ENCODE measurements at regions not wholly inside any gene's neighbourhood (a gene's known extent, or its start where the extent isn't known, plus 50 kb on each side); places are given as distances from the start of the nearest gene placed in this dataset.

GRCh38 chr4:26044524-26044923 lies 130.5 kb downstream of the SMIM20 start:
- Histone ChIP-seq H2AK5ac (ENCODE audit: low read depth, low read length) (no peak overlapping the region), H3K14ac (ENCODE audit: insufficient read length) (no peak overlapping the region), H3K4me2 (ENCODE audit: insufficient read depth in 1 of 2, low read depth in 2 of 2, low read length in 2 of 2) (no peak overlapping the region), H3K4ac (replicated peaks; ENCODE audit: insufficient read length, low read depth, low read length) (no peak overlapping the region), H2BK5ac (ENCODE audit: low read depth, low read length) (no peak overlapping the region), H3K18ac (ENCODE audit: extremely low read depth, low read length) (no peak overlapping the region), H3K9me3 (ENCODE audit: insufficient read depth in 2 of 2, low read depth in 1 of 2, low read length in 1 of 2) (no peaks in the 10 kb centered on the region), H3K79me2 (ENCODE audit: control insufficient read depth in 1 of 2, insufficient read depth in 2 of 2, low read length in 2 of 2) (no peaks in the 10 kb centered on the region), H3K9ac (replicated peaks in 1 of 4; ENCODE audit: extremely low read depth in 1 of 4, low read depth in 3 of 4, low read length in 3 of 4) (no peak overlapping the region), H3K23me2 (ENCODE audit: low read depth, low read length) (0 out of 2 replicates have a peak, but pooled peaks cover 1% of the 10 kb centered on the region), H4K20me1 (replicated peaks in 1 of 2; ENCODE audit: control insufficient read depth in 1 of 2, insufficient read depth in 2 of 2, low read length in 2 of 2) (no peaks in the 10 kb centered on the region), H3K23ac (ENCODE audit: insufficient read length) (no peak overlapping the region), H3K27ac (ENCODE audit: low read depth, low read length) (no peak overlapping the region), H2BK20ac (ENCODE audit: low read length) (no peak overlapping the region), H3K36me3 (ENCODE audit: control insufficient read depth in 2 of 4, insufficient read depth in 4 of 4, low read length in 3 of 4) (no peaks in the 10 kb centered on the region), H2BK12ac (ENCODE audit: low read depth, low read length) (no peak overlapping the region), H3K27me3 (replicated peaks in 1 of 4; ENCODE audit: control insufficient read depth in 3 of 4, extremely low read depth in 1 of 4, insufficient read depth in 3 of 4, low read length in 3 of 4) (no peaks in the 10 kb centered on the region), H3K4me1 (replicated peaks in 1 of 4; ENCODE audit: control insufficient read depth in 3 of 4, insufficient read depth in 4 of 4, low read length in 3 of 4) (peaks cover 0 to 5% (median 0%) of the 10 kb centered on the region in 4 experiments; a peak in 2 of 7 replicates), H4K5ac (ENCODE audit: insufficient read length, low read depth, low read length) (no peak overlapping the region), H2AFZ (ENCODE audit: low read length) (no peak overlapping the region), H3K79me1 (ENCODE audit: low read depth, low read length) (no peaks in the 10 kb centered on the region), H3K4me3 (ENCODE audit: extremely low read depth in 1 of 4, insufficient read depth in 2 of 4, low read depth in 3 of 4, low read length in 4 of 4) (no peak overlapping the region), H4K91ac (replicated peaks; ENCODE audit: insufficient read length, low read length) (no peak overlapping the region), H2BK15ac (ENCODE audit: low read length) (no peak overlapping the region), H4K8ac (ENCODE audit: extremely low read depth, insufficient read depth, low read length) (no peak overlapping the region), H2BK120ac (replicated peaks; ENCODE audit: low read depth, low read length) (no peak overlapping the region), H3K56ac (replicated peaks; ENCODE audit: insufficient read length, low read depth, low read length) (no peak overlapping the region)
- DNase-seq (ENCODE audit: low read depth in 1 of 2, low spot score in 2 of 2), result no peak
- CTCF ChIA-PET (ENCODE audit: partially characterized antibody), result interaction anchor here (1.0 to 1.7 kb wide), 6 partner anchors 16 to 126 kb away, joined by 3 to 7 read pairs (median 4); no protein-coding TSS in a partner anchor
- no peak for FAIRE-seq
- TF ChIP-seq ASH2L (IDR thresholded peaks at IDR 0.05; ENCODE audit: low read length), result no peak
- no peak for TF ChIP-seq SP2 (IDR thresholded peaks at IDR 0.05; ENCODE audit: low read length)
- no peak for TF ChIP-seq ATF3 (IDR thresholded peaks at IDR 0.05; ENCODE audit: insufficient read depth, low read depth, low read length)
- no peak for TF ChIP-seq CBX5 (IDR thresholded peaks at IDR 0.05; ENCODE audit: low read depth, low read length)
- TF ChIP-seq TAF7 (optimal IDR thresholded peaks at IDR 0.05; ENCODE audit: borderline replicate concordance, low read depth, low read length), result no peak
- TF ChIP-seq CBX8 (IDR thresholded peaks at IDR 0.05; ENCODE audit: borderline replicate concordance, low read depth, low read length), result no peak
- TF ChIP-seq HDAC2 (IDR thresholded peaks at IDR 0.05; ENCODE audit: borderline replicate concordance in 1 of 2, low read depth in 2 of 2, low read length in 2 of 2), result no peak
- TF ChIP-seq SUZ12 (IDR thresholded peaks at IDR 0.05; ENCODE audit: low read length), result no peak
- TF ChIP-seq RXRA (IDR thresholded peaks at IDR 0.05; ENCODE audit: insufficient read depth, low read depth, low read length), result no peak
- no peak for TF ChIP-seq KDM4A (IDR thresholded peaks at IDR 0.05; ENCODE audit: low read depth, low read length, severe bottlenecking)
- no peak for TF ChIP-seq TCF12 (IDR thresholded peaks at IDR 0.05; ENCODE audit: low read depth, low read length)
- TF ChIP-seq KDM5A (IDR thresholded peaks at IDR 0.05; ENCODE audit: low read length), result no peak
- 89% methylated on average over 2 of the region's 2 CpGs; no CpG with 5 or more reads in 1 of the 2 experiments for WGBS, 2 experiments (ENCODE audit: extremely low coverage in 1 of 2, insufficient coverage in 1 of 2, insufficient read length in 1 of 2, insufficient replicate concordance in 2 of 2, low coverage in 1 of 2, low lambda C conversion rate in 2 of 2, missing lambda C conversion rate in 1 of 2)
- POLR2A ChIA-PET (ENCODE audit: partially characterized antibody), result interaction anchor here (0.8 kb wide), 1 partner anchor 21 kb away, joined by 3 read pairs; no protein-coding TSS in a partner anchor

All from H1 (cell line).